IMR-90 (cell line): ENCODE measurements at regions not wholly inside any gene's neighbourhood (a gene's known extent, or its start where the extent isn't known, plus 50 kb on each side); places are given as distances from the start of the nearest gene placed in this dataset.

Experiments used
- ATAC-seq: fragments of 200-7000 bp; cut with Tn5 transposase; 2 replicates; pipeline ENCODE4 v1.9.1; 2020; ENCODE audit warnings: low read depth, mild to moderate bottlenecking, moderate library complexity
- BruUV-seq: library from RNA; stranded (reverse); fragments of 400-500 nt; replicated peaks from 2 replicates; lab custom pipeline; 2021; lab: Mats Ljungman, UMichigan
- CTCF ChIA-PET: fragments of 300-600 bp; formaldehyde crosslinking; extraction: SDS; loops from one replicate; lab custom pipeline; 2021; ENCODE audit warnings: antibody characterized with exemption; lab: Yijun Ruan, JAX
- POLR2A ChIA-PET: fragments of 300-600 bp; sonication (Branson Sonifier 250); formaldehyde crosslinking; loops from one replicate; lab custom pipeline; 2022; ENCODE audit warnings: antibody characterized with exemption; ENCODE audit not compliant: unreplicated experiment; lab: Charles Lee
- DNase-seq: peaks from one replicate; pipeline ENCODE4 v3.0.0; 2013
- H2AFZ ChIP-seq: replicated peaks from 2 replicates; pipeline ENCODE3; 2013; ENCODE audit warnings: low read length, mild to moderate bottlenecking; ENCODE audit not compliant: poor library complexity
- H2AK5ac ChIP-seq: 2 replicates; pipeline ENCODE4 v1.6.1; 2013; ENCODE audit warnings: low read depth, low read length, inconsistent platforms
- H2AK9ac ChIP-seq: replicated peaks from 2 replicates; pipeline ENCODE3; 2013; ENCODE audit warnings: mild to moderate bottlenecking, low read depth, low read length, moderate library complexity; ENCODE audit not compliant: poor library complexity
- H2BK120ac ChIP-seq: 2 replicates; pipeline ENCODE4 v1.6.1; 2013; ENCODE audit warnings: low read depth, low read length, inconsistent platforms
- H2BK15ac ChIP-seq: 3 replicates; pipeline ENCODE4 v1.6.1; 2013; ENCODE audit warnings: low read depth, low read length, inconsistent platforms
- H2BK20ac ChIP-seq: 2 replicates; pipeline ENCODE4 v1.6.1; 2013; ENCODE audit warnings: low read depth, mild to moderate bottlenecking, inconsistent platforms, low read length, moderate library complexity
- H2BK5ac ChIP-seq: 2 replicates; pipeline ENCODE4 v1.6.1; 2013; ENCODE audit warnings: mild to moderate bottlenecking, low read depth, low read length, inconsistent platforms; ENCODE audit not compliant: poor library complexity, severe bottlenecking
- H3K14ac ChIP-seq: replicated peaks from 2 replicates; pipeline ENCODE4 v1.6.1; 2013; ENCODE audit warnings: low read depth, low read length, inconsistent platforms
- H3K18ac ChIP-seq: 2 replicates; pipeline ENCODE4 v1.6.1; 2013; ENCODE audit warnings: low read depth, low read length, control low read depth
- H3K23ac ChIP-seq: 2 replicates; pipeline ENCODE4 v1.6.1; 2013; ENCODE audit warnings: low read depth, low read length, inconsistent platforms
- H3K27ac ChIP-seq: 2 replicates; pipeline ENCODE4 v1.5.1; 2013; ENCODE audit warnings: mild to moderate bottlenecking, control low read depth, low read length; ENCODE audit not compliant: insufficient read depth
- H3K27me3 ChIP-seq: 2 replicates; pipeline ENCODE4 v1.6.1; 2013; ENCODE audit warnings: low read length; ENCODE audit not compliant: control insufficient read depth, insufficient read depth
- H3K36me3 ChIP-seq: 2 replicates; pipeline ENCODE4 v1.6.1; 2013; ENCODE audit warnings: low read length, mixed read lengths; ENCODE audit not compliant: control insufficient read depth, insufficient read depth
- H3K4ac ChIP-seq: 2 replicates; pipeline ENCODE4 v1.6.1; 2013; ENCODE audit warnings: low read depth, low read length, inconsistent platforms
- H3K4me1 ChIP-seq: 2 replicates; pipeline ENCODE4 v1.6.1; 2013; ENCODE audit warnings: low read length, mixed read lengths; ENCODE audit not compliant: control insufficient read depth, insufficient read depth
- H3K4me2 ChIP-seq: 2 replicates; pipeline ENCODE4 v1.6.1; 2013; ENCODE audit warnings: low read depth, mild to moderate bottlenecking, control low read depth, low read length, moderate library complexity
- H3K4me3 ChIP-seq: 2 replicates; pipeline ENCODE4 v1.5.1; 2013; ENCODE audit warnings: low read depth, mild to moderate bottlenecking, control low read depth, low read length, moderate library complexity; ENCODE audit not compliant: insufficient read depth
- H3K56ac ChIP-seq: 2 replicates; pipeline ENCODE4 v1.6.1; 2013; ENCODE audit warnings: low read length, inconsistent platforms; ENCODE audit not compliant: insufficient read depth; ENCODE audit errors: extremely low read depth
- H3K79me1 ChIP-seq, 2 experiments: 2 replicates each; pipeline ENCODE4 v1.6.1; 2013; ENCODE audit warnings: low read length in 2 of 2, inconsistent platforms in 1 of 2, low read depth in 1 of 2
- H3K9ac ChIP-seq: 2 replicates; pipeline ENCODE4 v1.6.1; 2013; ENCODE audit warnings: low read depth, low read length, control low read depth
- H3K9me1 ChIP-seq: 2 replicates; pipeline ENCODE4 v1.6.1; 2013; ENCODE audit warnings: low read length, inconsistent platforms; ENCODE audit not compliant: insufficient read depth
- H3K9me3 ChIP-seq: 2 replicates; pipeline ENCODE4 v1.6.1; 2013; ENCODE audit warnings: low read length; ENCODE audit not compliant: control insufficient read depth, insufficient read depth
- H4K20me1 ChIP-seq: 2 replicates; pipeline ENCODE4 v1.6.1; 2013; ENCODE audit warnings: low read length, inconsistent platforms; ENCODE audit not compliant: insufficient read depth
- H4K5ac ChIP-seq: 2 replicates; pipeline ENCODE4 v1.6.1; 2013; ENCODE audit warnings: mild to moderate bottlenecking, low read depth, low read length, control low read depth
- H4K8ac ChIP-seq, 2 experiments: 2 replicates each; pipeline ENCODE4 v1.6.1; 2013; ENCODE audit warnings: low read depth in 2 of 2, low read length in 2 of 2, control low read depth in 1 of 2, inconsistent platforms in 1 of 2
- H4K91ac ChIP-seq: 2 replicates; pipeline ENCODE4 v1.6.1; 2013; ENCODE audit warnings: low read depth, low read length, inconsistent platforms; ENCODE audit not compliant: insufficient read depth
- CEBPB ChIP-seq: IDR thresholded peaks from 2 replicates; pipeline ENCODE4 v1.6.1; 2012; ENCODE audit warnings: low read depth, low read length, improper control_type of control experiment
- ELK1 ChIP-seq: fragments of 150-350 bp; IDR thresholded peaks from 2 replicates; pipeline ENCODE4 v1.6.1; 2016; ENCODE audit warnings: low read depth, mild to moderate bottlenecking, low read length, moderate library complexity, borderline replicate concordance
- USF2 ChIP-seq: fragments of 150-350 bp; IDR thresholded peaks from 2 replicates; pipeline ENCODE4 v1.6.1; 2017; ENCODE audit warnings: mild to moderate bottlenecking, antibody characterized with exemption, low read length, low read depth
- WGBS, 2 experiments: methylation state at CpG; one replicate each; pipeline versions ENCODE4 v1.1.5 to v1.1.7; 2013; ENCODE audit warnings: missing lambda C conversion rate in 2 of 2; ENCODE audit not compliant: insufficient read length in 1 of 2; ENCODE audit errors: extremely low coverage in 2 of 2; 5-methylcytosine and 5-hydroxymethylcytosine counted together
- dilution Hi-C: fragments of 300-500 bp; cut with HindIII; formaldehyde crosslinking; loops from one replicate; pipeline ENCODE4 v1.14.3; 2018; ENCODE audit warnings: low sequenced_read_pairs; ENCODE audit not compliant: unreplicated experiment
- in situ Hi-C: fragments of 300-500 bp; cut with MboI; formaldehyde crosslinking; loops from 3 replicates; pipeline ENCODE4 v1.14.3; 2019; ENCODE audit warnings: low sequenced_read_pairs, inconsistent platforms, mixed read lengths
- intact Hi-C: fragments of 100-400 bp; cut with micrococcal nuclease; formaldehyde crosslinking; loops from 2 replicates; pipeline ENCODE4 v1.10.0; 2022

- no peak overlapping the region for H2AK9ac ChIP-seq
- H4K20me1 ChIP-seq: no peaks in the 10 kb centered on the region
- no peaks in the 10 kb centered on the region for H3K79me1 ChIP-seq
- ATAC-seq: no peak
- H3K4ac ChIP-seq: no peak overlapping the region
- in situ Hi-C loops: loop anchor here (25.0 kb wide), 1 partner anchor 1641 kb away; no protein-coding TSS in a partner anchor
- peaks cover 5% of the 10 kb centered on the region for H3K9me3 ChIP-seq
- ChIA-PET CTCF (no interaction called here), POLR2A (no interaction called here)
- no peaks in the 10 kb centered on the region; the same call in 1 of the 2 replicates for H3K9me1 ChIP-seq
- no peak overlapping the region for H2BK120ac ChIP-seq
- H2BK20ac ChIP-seq: no peak overlapping the region
- no peak for DNase-seq
- no peak overlapping the region for H4K5ac ChIP-seq
- no peak overlapping the region for H2BK5ac ChIP-seq
- no peak overlapping the region for H2BK15ac ChIP-seq
- intact Hi-C loops: no loop called here
- WGBS, 2 experiments: no CpG with 5 or more reads among the region's 5 CpGs
- H3K27ac ChIP-seq: no peak overlapping the region
- no peak overlapping the region for H3K18ac ChIP-seq
- no peak overlapping the region for H3K14ac ChIP-seq
- no peak overlapping the region for H3K4me3 ChIP-seq
- TF ChIP-seq CEBPB (no peak), USF2 (no peak), ELK1 (no peak)
- H3K4me2 ChIP-seq: no peak overlapping the region
- H3K36me3 ChIP-seq: no peaks in the 10 kb centered on the region
- H3K4me1 ChIP-seq: no peaks in the 10 kb centered on the region
- no peak overlapping the region for H4K91ac ChIP-seq
- no peak overlapping the region for H2AFZ ChIP-seq
- no peak overlapping the region for H3K56ac ChIP-seq
- H2AK5ac ChIP-seq: no peak overlapping the region
- H4K8ac ChIP-seq: no peak overlapping the region
- H3K23ac ChIP-seq: no peak overlapping the region
- dilution Hi-C loops: no loop called here
- H3K27me3 ChIP-seq: peaks cover 9% of the 10 kb centered on the region
- no peak overlapping the region for H3K9ac ChIP-seq
- no TSS peak for BruUV-seq
These were observed 183.1 kb downstream of the INO80D start for GRCh38 chr2:205902900-205903237.
